GM21528 (cell line): ENCODE measurements at regions not wholly inside any gene's neighbourhood (a gene's known extent, or its start where the extent isn't known, plus 50 kb on each side); places are given as distances from the start of the nearest gene placed in this dataset.
"Not testable (repeated sequence)": the region's sequence is repeated elsewhere in the genome, so short reads cannot be mapped to it uniquely, and the experiment has no call there.

ENCODE experiments used
- ATAC-seq: cut with Tn5 transposase; IDR thresholded peaks from one replicate; pipeline ENCODE4 v1.9.1; 2021; ENCODE audit warnings: mild to moderate bottlenecking, moderate library complexity; ENCODE audit not compliant: unreplicated experiment, low FRiP score

DNA sequence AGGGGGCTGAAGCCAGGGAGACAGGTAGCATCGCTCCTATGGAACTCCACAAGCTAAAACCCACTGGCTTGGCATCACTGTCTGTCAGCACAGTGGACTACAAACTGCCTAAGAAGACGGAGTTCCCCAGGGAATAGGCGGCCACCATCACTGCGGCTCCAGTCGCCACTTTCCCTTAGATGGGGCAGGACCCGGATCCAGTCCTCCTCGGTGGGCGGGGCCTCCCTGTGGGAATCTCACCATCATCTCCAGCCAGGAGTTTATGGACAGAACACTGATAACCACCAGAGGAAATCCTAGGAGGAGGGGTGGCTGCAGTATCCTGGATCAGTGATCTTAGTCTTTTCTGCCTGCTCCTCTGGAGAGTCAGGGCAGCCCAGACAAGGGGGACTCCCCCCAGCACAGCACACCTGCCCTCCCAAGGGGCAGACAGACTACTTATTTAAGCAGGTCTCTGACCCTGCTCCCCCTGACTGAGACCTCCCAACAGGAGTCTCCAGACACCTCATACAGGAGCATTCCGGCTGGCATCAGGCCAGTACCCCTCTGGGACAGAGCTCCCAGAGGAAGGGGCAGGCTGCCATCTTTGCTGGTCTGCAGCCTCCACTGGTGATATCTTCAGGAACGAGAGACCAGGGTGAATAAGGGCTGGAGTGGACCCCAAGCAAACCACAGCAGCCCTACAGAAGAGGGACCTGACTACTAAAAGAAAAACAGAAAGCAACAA is 435.6 kb upstream of the RASGRP1 start:
- no peak for ATAC-seq

DNA sequence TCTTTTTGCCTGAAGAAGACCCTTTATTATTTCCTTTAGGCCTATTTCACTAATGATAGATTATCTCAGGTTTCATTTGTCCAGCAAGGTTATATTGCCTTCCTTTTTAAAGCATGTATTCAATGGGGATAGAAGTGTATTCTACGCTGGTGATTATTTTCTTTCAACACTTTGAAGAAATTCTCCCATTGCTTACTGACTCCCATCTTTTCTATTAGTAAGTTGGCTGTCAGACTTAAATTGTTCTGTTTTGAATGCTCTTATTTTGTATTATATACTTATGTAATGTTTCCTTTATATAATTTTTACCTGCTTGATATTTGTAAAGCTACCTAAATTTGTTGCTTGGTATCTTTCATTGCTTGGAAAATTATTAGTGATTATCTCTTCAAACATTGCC is 445.1 kb upstream of the RASGRP1 start:
- no peak for ATAC-seq

- ATAC-seq: not testable (repeated sequence)
These were observed 446.5 kb upstream of the RASGRP1 start for GRCh38 chr15:39011066-39011465.

GRCh38 chr15:39013262-39013661 is 448.6 kb upstream of the RASGRP1 start:
- no peak for ATAC-seq

GRCh38 chr15:39014682-39015081 is 450.1 kb upstream of the RASGRP1 start:
- ATAC-seq: no peak

GRCh38 chr15:39016706-39017105 is 452.1 kb upstream of the RASGRP1 start:
- ATAC-seq: no peak

GRCh38 chr15:39018966-39019365 is 454.4 kb upstream of the RASGRP1 start:
- no peak for ATAC-seq

GRCh38 chr15:39021341-39021740 is 456.7 kb upstream of the RASGRP1 start:
- ATAC-seq: no peak

- ATAC-seq: no peak
These were observed 458.1 kb upstream of the RASGRP1 start for GRCh38 chr15:39022532-39023305.

GRCh38 chr15:39025321-39025720 is 460.7 kb upstream of the RASGRP1 start:
- no peak for ATAC-seq

- ATAC-seq: no peak
These were observed 461.3 kb upstream of the RASGRP1 start for GRCh38 chr15:39025881-39026280.

DNA sequence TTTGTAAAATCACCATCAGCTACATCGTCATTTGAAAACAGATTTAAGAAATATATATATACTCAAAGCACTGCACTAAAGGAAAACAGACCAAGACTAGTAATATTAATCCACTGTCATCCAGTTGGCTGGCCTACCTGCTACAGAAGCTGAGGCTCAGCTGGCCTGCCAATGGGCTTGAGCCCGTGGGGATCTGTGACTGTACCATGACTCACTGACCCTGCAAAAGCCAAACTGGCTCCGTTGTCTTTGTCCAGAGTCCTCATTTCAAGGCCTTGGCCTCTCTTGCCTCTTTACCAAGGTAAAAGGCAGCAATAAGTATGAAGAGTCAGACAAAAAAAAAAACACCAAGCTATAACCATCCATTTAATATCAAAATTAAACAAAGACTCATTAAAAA is 463.5 kb upstream of the RASGRP1 start:
- no peak for ATAC-seq

DNA sequence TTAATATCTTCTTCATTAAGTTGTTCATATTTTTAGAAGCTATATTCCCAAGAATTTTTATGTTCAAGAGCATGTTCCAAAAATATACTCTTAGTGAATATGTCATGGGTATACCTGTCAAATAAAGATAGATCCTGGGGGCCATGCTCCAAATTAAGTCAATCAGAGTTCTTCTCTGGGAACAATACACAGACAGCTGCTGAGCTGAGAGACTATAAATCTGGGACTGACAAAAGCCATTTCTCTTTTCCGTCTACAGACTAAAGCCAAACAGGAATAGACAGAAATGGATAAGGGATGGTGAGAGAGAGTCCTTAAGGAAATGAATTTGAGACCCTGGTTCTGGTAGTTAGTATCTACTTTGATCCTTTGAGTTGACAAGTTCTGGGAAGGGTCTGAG is 465.1 kb upstream of the RASGRP1 start:
- ATAC-seq: no peak

DNA sequence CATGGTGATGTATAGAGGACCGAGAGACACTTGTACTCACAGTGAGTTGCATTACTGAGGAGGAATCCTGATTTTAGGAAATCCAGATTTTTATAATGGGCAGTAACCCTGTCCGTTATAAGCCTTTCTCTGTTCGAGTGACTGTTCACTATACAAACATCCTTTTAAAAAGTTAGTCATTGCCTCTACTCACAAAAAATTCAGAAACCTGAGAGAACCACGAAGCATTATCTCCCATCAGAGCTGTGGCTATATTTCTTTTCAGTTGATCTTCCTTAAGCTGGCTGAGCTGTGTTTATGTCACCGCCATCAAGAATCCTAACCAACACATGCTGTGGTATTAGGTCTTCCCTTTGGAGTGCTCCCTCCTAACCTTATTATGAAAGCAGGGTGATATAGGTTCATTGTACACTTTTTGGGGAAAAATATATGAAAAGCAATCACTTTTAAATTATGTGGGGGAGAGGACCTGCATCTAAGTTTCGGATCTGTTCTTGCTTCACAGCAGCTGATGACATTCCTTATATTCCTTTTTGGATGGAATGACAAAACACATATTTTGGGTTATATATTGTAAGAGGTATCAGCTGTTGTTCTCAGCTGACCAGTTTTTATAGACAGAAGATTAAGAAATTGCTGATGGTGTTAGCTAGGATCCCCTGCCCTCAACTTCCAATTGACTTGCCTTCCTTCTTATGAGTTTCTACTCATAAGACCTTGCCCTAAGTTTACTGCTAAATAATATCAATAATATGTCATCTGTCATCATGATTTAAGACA is 465.9 kb upstream of the RASGRP1 start:
- no peak for ATAC-seq

- no peak for ATAC-seq
These were observed 467.0 kb upstream of the RASGRP1 start for GRCh38 chr15:39031596-39031995.

- ATAC-seq: no peak
These were observed 470.2 kb upstream of the RASGRP1 start for GRCh38 chr15:39034816-39035215.

- ATAC-seq: not testable (repeated sequence)
These were observed 473.0 kb upstream of the RASGRP1 start for GRCh38 chr15:39037611-39038010.

DNA sequence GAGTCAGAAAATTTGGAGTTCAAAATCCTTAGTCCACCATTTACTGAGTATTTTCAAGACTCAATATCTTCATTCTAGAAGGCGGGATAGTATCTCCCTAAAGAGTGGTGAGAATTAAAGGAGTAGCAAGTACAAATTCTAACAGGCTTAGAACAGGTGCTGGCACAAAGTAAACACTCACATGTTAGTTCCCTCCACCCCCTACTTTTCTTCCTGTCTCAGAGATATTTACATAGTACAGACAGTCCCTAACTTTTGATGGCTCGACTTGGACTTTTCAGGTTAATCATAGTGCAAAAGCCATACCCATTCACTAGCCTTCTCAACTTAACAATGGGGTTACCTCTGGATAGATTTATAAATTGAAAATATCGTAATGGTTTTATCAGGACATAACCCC is 476.2 kb upstream of the RASGRP1 start:
- no peak for ATAC-seq

DNA sequence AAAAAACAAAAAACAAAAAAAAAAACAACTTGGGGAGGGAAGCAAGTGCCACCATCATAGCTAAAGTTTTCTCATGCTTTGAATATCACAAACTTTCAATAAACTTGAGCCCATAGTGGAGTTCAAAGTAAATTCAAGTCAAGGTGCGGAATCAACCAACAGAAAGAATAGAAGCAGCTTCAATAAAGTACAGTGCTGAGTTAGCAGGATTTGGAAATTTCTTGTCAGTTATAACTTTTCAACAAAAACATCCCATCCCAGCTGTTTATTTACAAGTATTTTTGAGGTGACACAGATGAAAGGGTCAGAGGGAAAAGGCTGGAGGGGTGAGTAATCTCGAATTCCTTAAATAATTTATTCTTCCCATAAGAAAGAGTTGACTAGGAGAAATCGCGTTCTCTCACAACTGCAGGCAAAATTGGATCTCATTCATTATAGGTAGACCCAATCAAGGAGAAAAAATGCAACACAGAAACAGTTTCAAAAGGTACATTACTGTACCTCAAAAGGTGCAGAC is 477.4 kb upstream of the RASGRP1 start:
- ATAC-seq: no peak

DNA sequence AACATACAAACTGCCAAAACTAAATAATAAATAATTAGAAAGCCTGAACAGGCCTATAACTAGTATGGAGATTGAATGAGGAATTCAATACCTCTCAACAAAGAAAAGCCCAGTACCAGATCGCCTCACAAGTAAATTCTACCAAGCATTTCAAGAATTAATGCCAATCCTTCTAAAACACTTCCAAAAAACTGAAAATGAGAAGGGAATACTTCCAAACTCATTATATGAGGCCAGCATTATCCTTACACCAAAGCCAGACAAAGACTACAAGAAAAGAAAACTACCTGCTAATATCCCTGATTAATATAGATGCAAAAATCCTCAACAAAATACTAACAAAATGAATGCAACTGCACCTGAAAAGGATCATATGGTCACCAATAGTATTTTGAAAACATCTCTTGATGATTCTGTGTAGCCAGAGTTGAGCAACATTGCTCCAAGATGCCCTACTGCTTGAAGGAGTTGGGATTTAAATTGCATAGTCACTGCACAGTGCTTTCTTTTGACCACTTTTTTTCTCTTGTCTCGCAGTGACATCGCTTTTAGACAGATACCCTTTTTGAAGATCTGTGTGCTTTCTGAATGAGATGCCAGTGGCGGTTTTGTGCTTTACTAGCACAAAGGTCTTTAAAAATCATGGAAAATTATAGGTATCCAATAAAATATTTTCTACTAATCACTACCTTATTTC is 487.2 kb upstream of the RASGRP1 start:
- ATAC-seq: no peak
